ENCODE measurements at regions not wholly inside any gene's neighbourhood (a gene's known extent, or its start where the extent isn't known, plus 50 kb on each side); places are given as distances from the start of the nearest gene placed in this dataset.
"Not testable (repeated sequence)": the region's sequence is repeated elsewhere in the genome, so short reads cannot be mapped to it uniquely, and the experiment has no call there.

- TF ChIP-seq CTCF (conservative IDR thresholded peaks at IDR 0.05): no peak
- no peak overlapping the region for H3K27ac ChIP-seq
Observed at GRCh38 chr7:4484545-4484944, 197.6 kb upstream of the FOXK1 start.

GRCh38 chr7:4486907-4487306 lies 195.2 kb upstream of the FOXK1 start:
- TF ChIP-seq CTCF (conservative IDR thresholded peaks at IDR 0.05): no peak
- no peak overlapping the region for H3K27ac ChIP-seq

- not testable (repeated sequence) for H3K27ac ChIP-seq
Observed at GRCh38 chr7:4496911-4497310, 185.2 kb upstream of the FOXK1 start.

GRCh38 chr7:4500812-4501211 lies 181.3 kb upstream of the FOXK1 start:
- no peak for TF ChIP-seq CTCF (conservative IDR thresholded peaks at IDR 0.05)
- H3K27ac ChIP-seq: no peak overlapping the region

- H3K27ac ChIP-seq: not testable (repeated sequence)
Observed at GRCh38 chr7:4507886-4508285, 174.2 kb upstream of the FOXK1 start.

GRCh38 chr7:4513450-4513849 lies 168.6 kb upstream of the FOXK1 start:
- H3K27ac ChIP-seq: no peak overlapping the region
- no peak for TF ChIP-seq CTCF (conservative IDR thresholded peaks at IDR 0.05)

- no peak for TF ChIP-seq CTCF (conservative IDR thresholded peaks at IDR 0.05)
- no peak overlapping the region for H3K27ac ChIP-seq
Observed at GRCh38 chr7:4519819-4520520, 162.1 kb upstream of the FOXK1 start.

- no peak overlapping the region for H3K27ac ChIP-seq
- TF ChIP-seq CTCF (conservative IDR thresholded peaks at IDR 0.05): no peak
Observed at GRCh38 chr7:4523219-4523618, 158.9 kb upstream of the FOXK1 start.

GRCh38 chr7:4523873-4524272 lies 158.2 kb upstream of the FOXK1 start:
- no peak for TF ChIP-seq CTCF (conservative IDR thresholded peaks at IDR 0.05)
- no peak overlapping the region for H3K27ac ChIP-seq
